Vagina (tissue), 2 donors: ENCODE measurements at regions not wholly inside any gene's neighbourhood (a gene's known extent, or its start where the extent isn't known, plus 50 kb on each side); places are given as distances from the start of the nearest gene placed in this dataset.

Experiments used
- POLR2A ChIP-seq, 2 donors: fragments of 450-650 bp; IDR thresholded peaks; one replicate each; pipeline ENCODE4 v1.6.1; 2017; ENCODE audit warnings: antibody characterized with exemption in 2 of 2, mild to moderate bottlenecking in 2 of 2, moderate library complexity in 2 of 2
- POLR2AphosphoS5 ChIP-seq, 2 donors: sonication (generic); formaldehyde crosslinking; IDR thresholded peaks; one replicate each; pipeline ENCODE4 v1.9.0; 2017; ENCODE audit warnings: antibody characterized with exemption in 2 of 2, mild to moderate bottlenecking in 2 of 2, low read depth in 1 of 2; ENCODE audit not compliant: insufficient read depth in 1 of 2
- TF ChIP-seq, protein P1 (sequence below), 3 experiments: fragments of 450-650 bp in 2 of 3; fragments of 200-600 bp in 1 of 3; sonication (generic) in 1 of 3; IDR thresholded peaks; one replicate each; pipeline ENCODE4 v1.5.1; 2017 to 2019; ENCODE audit warnings: antibody characterized with exemption in 3 of 3, mild to moderate bottlenecking in 2 of 3, moderate library complexity in 2 of 3

DNA sequence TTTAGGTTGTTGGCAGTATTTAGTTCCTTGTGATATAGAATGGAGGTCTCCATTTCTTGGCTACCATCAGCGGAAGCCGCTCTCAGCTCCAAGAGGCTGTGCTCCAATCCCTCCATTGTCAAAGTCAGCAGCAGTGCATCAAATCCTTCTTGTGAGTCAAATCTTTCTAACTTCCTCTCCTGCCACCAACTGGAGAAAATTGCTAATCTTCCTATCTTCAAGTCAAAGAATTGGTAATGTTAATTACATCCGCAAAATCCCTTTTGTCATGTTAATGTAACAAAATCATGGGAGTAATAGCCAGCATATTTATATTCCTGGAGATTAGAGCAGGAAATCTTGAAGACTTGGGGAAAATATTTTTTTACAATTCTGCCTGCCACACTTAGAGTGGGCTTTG, 436.4 kb upstream of the DYNLRB2 start:
- TF ChIP-seq, protein P1, sequence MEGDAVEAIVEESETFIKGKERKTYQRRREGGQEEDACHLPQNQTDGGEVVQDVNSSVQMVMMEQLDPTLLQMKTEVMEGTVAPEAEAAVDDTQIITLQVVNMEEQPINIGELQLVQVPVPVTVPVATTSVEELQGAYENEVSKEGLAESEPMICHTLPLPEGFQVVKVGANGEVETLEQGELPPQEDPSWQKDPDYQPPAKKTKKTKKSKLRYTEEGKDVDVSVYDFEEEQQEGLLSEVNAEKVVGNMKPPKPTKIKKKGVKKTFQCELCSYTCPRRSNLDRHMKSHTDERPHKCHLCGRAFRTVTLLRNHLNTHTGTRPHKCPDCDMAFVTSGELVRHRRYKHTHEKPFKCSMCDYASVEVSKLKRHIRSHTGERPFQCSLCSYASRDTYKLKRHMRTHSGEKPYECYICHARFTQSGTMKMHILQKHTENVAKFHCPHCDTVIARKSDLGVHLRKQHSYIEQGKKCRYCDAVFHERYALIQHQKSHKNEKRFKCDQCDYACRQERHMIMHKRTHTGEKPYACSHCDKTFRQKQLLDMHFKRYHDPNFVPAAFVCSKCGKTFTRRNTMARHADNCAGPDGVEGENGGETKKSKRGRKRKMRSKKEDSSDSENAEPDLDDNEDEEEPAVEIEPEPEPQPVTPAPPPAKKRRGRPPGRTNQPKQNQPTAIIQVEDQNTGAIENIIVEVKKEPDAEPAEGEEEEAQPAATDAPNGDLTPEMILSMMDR (IDR thresholded peaks at IDR 0.05) = no peak
- TF ChIP-seq POLR2A (IDR thresholded peaks at IDR 0.05) (no peak), POLR2AphosphoS5 (IDR thresholded peaks at IDR 0.05; ENCODE audit: insufficient read depth in 1 of 2, low read depth in 1 of 2) (no peak)
